Embryonic facial prominence (tissue), 1 donor: ENCODE measurements at regions not wholly inside any gene's neighbourhood (a gene's known extent, or its start where the extent isn't known, plus 50 kb on each side); places are given as distances from the start of the nearest gene placed in this dataset.

Experiments used
- DNase-seq: peaks from one replicate; pipeline ENCODE4 v3.0.0-alpha.2; 2016; ENCODE audit errors: extremely low spot score

GRCh38 chr12:124413915-124414314 lies 119.0 kb downstream of the RFLNA start:
- DNase-seq, result no peak

DNA sequence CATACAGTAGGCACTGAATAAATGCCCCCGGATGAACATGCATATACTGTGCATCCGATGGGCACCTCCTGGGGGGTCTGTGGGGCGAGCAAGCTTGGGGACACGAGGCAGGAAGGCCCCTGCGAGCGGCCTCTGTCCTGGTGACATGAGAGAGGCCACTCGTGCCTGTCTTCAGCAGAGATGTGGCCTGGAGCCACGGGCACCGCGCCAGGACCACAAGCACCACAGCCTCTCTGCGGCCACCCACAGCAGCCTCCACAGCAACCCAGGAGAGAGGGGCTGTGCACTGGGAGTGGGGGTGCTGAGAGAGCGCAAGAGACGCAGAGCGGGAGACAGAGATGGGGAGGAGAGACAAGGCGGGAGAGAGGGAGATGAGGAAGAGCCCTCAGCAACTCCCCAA lies 118.5 kb downstream of the RFLNA start:
- DNase-seq, result no peak

DNA sequence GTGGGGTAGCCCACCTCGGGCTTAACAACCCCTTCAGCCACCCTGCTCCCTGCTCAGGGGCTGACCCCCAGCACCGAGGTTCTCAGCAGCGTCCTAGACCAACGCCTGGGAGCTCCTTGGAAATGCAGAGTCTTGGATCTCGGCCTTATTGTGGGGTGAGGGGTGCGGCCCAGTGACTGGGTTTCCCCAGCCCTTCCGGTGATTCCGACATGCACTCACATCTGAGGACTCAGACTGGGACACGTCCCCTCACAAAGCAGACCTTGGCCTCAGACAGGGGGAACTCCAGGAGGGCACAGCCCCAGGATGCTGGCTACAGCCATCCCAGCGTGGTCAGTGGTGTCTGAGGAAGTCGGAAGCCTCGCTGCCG lies 117.7 kb downstream of the RFLNA start:
- DNase-seq, result no peak

- no peak for DNase-seq
Measured at GRCh38 chr12:124411953-124412645, 117.2 kb downstream of the RFLNA start.

DNA sequence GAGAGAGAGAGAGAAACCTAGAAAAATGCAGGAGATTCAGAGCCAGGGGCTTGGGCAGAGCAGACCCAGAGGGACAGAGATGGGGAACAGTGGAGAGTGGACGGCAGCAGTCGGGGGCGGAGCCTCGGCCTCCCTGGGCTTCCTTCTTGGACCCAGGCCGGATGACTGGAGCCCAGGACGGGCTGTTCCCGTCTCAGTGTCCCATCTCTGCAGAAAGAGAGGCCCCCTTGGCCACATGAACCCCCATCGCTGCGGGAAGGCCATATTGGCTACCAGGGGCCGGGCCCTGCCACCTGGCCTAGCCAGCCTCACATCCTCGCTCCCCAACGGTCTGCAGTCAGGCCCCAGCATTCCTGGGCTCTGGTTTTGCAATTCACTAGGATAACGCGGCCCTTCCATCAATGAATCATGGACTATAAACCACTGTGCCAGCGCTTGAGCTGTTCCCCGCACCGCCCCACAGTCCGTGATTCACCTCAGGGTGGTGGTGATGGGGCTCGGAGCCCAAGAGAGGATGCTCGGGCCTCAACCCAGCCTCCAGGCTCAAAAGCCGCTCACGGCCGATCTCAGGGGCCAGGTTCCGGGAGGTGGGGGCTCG lies 116.5 kb downstream of the RFLNA start:
- no peak for DNase-seq

DNA sequence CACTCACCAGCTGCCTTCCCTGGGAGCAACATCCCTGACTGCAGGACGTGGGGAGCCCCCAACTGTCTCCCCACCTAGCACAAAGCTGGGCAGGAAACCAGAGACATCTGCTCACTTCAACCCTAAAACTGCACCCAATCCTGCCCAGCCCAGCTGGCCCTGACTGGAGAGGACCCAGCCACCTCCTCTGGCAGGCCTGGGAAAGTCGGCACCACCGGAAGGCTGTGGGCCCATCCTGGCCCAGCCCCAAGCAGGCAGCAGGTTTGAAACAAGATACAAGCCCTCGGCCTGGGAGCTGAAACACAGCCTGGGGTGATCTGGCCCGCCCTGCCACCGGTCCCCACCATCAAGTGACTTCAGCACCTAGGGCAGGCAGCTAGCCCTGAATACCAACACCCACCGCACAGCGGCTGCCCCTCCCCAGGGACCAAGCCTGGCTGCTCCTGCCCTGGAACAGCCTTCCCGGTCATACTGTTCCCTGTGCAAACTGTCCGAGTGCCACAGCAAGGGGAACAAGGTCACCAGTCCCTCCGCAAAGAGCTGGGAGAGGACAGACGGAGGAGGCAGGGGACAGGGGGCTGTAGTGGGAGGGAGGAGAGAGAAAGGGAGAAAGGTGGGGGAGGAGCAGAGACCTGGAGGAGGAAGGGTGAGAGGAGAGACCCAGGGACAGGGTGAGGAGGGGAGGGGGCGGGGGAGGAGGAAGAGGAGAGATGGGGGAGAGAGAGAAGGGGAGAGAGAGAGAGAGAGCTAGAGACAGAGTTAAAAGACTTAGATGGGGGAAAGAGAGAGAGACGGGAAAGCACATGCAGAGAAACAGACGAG lies 115.7 kb downstream of the RFLNA start:
- no peak for DNase-seq

- no peak for DNase-seq
Measured at GRCh38 chr12:124408822-124409517, 114.1 kb downstream of the RFLNA start.

DNA sequence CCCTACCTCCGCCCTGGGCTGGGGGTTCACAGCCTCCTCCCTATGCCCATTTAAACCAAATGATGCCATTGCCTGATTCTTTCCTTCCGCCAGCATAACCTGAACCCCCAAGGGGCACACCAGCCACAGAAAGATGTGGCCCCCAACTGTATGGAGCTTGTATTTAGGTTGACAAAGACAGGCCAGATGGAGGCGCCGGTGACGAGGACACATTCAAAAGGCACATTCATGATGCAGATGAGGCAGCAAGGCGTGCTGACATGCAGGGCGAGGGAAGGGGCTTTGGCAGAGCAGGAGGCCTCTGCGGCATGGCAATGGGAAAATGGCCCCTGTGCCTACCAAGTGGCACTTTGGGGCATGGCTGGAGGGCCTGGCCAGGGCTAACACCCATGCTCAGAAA lies 112.2 kb downstream of the RFLNA start:
- no peak for DNase-seq

DNA sequence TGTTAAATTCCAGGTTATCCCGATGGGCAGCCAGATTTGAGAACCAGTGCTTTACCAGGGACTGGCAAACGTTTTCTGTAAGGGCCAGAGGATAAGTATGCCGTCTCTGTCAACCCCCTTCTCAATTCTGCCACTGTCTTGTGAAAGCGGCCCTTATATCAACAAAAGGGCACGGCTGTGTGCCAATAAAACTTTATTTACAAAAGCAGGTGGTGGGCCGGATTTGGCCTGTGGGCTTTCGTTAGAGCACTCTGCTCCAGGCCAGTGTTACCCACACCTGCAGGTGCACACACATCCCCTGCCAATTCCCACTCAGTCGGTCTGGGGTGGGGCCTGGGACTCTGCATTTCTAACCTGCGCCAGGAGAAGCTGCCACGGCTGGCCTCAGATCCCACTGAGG lies 111.2 kb downstream of the RFLNA start:
- DNase-seq, result no peak

- no peak for DNase-seq
Measured at GRCh38 chr12:124405592-124405991, 110.7 kb downstream of the RFLNA start.

GRCh38 chr12:124405151-124405550 lies 110.3 kb downstream of the RFLNA start:
- DNase-seq, result no peak

GRCh38 chr12:124404162-124404784 lies 109.4 kb downstream of the RFLNA start:
- no peak for DNase-seq

GRCh38 chr12:124403273-124403672 lies 108.4 kb downstream of the RFLNA start:
- DNase-seq, result no peak

- no peak for DNase-seq
Measured at GRCh38 chr12:124402248-124403066, 107.6 kb downstream of the RFLNA start.

GRCh38 chr12:124401704-124402221 lies 106.9 kb downstream of the RFLNA start:
- no peak for DNase-seq

DNA sequence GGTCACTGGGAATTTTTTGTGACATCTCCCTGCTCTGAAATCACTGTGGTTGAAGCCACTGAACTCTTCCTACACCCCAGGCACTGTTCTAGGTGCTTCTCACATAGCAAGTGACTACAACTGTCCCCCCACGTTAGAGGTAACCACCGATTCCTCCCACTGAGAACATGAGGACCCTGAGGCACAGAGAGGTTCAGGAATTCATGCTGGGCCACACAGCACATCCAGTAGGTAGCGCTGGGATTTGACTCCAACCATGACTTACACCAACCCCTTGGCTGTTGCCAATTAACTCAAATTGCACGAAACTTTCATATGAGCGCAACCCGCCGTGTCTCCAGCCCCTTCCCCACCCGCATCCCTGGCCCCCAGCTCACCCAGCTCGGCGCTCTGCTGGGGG lies 105.2 kb downstream of the RFLNA start:
- no peak for DNase-seq

- no peak for DNase-seq
Measured at GRCh38 chr12:124399622-124400021, 104.7 kb downstream of the RFLNA start.

DNA sequence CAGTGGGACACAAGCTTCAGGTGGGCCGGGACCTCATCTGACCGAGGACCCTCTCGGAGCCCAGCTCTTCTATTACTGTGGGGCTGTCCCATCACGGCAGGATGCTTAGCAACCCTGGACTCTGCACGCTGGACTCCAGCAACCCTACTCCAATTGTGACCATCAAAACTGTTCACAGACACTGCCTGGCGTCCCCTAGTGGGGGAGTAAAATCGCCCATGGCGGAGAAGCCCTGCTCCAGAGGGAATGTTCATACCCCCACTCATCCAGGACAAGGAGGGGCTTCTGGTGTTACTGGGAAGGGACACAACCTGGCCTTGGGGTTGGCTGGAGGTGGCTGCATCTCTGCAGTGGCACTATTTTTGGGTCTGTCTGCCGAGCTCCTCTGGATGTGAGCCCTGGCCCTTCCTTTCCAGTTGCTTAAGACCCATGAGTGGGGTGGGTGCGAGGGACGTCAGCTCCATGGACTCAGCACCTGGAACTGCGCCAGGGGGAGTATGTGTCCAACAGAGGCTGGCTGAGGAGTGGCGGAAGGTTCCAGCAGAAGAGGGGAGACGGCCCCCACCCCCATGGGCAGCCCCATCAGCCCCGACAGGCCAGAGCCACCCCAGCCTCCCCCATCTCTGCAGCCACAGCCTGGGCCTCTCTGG lies 103.8 kb downstream of the RFLNA start:
- no peak for DNase-seq

DNA sequence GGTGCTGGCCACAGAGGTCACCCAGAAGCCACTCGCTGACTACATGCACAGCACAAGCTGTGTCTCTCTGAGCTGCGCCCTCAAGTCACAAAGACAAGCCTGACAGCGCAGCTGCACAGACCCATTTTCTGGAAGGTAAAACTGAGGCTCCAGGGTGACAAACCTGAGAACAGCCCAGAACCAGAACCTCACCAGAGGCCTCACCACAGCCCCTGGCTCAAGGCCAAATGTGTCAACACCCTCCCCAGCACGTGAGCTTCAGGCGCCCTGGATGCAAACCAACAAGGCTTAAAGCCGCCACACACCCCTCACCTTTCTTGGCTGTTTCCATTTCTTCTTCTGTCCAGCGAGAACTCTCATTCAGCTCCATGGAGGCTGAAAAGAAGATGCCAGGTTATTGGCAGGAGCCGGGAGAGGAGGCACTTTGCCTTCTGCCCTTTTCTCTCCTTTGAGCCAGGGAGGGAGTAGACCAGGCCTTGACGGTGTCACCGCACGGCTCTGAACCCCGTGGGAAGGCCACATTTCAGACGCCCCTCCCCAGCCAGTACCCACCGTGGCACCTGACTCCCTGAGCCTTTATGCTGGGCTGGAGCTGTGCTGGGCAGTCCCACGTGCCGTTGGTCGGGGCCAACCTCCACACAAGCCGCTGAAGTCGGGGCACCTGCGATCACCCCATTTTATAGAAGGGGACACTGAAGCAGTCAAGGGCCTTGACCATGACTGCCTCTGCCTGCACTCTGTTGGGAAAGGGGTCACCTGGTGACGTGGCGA lies 103.1 kb downstream of the RFLNA start:
- DNase-seq, result no peak

DNA sequence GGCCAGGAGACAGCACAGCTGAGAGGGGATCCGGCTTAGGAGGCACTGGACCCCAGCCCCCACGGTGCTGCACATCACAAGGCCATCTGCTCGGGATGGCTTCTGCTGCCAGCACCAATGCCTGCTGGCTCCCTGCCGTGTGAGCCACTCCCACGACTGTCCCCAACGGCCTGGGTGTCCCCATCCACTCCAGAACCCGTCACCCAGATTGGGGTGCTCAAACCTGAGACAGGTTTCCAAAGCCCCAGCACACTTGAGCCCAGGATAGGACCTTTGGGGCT lies 102.4 kb downstream of the RFLNA start:
- DNase-seq, result no peak
